ENCODE measurements at regions not wholly inside any gene's neighbourhood (a gene's known extent, or its start where the extent isn't known, plus 50 kb on each side); places are given as distances from the start of the nearest gene placed in this dataset.

DNA sequence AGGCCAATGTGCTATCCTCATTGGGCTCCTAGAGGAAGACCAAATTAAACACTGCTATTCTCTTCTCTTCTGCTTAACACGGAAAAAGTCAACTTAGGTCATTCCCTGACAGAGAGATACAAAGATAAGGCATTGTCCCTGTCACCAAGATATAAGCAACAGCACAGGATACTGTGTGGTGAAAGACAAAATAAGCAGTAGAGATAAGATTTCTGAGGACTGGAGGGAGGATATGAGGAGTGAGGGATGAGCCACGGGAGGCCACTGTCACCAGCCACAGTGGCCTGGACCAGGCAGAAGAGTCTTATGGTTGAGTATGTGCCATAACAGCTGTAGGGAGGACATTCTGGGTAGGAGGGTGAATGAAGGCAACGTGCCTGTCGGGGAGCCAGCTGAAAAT is 54.4 kb upstream of the SLC14A2 start:
- TF ChIP-seq, protein P1, sequence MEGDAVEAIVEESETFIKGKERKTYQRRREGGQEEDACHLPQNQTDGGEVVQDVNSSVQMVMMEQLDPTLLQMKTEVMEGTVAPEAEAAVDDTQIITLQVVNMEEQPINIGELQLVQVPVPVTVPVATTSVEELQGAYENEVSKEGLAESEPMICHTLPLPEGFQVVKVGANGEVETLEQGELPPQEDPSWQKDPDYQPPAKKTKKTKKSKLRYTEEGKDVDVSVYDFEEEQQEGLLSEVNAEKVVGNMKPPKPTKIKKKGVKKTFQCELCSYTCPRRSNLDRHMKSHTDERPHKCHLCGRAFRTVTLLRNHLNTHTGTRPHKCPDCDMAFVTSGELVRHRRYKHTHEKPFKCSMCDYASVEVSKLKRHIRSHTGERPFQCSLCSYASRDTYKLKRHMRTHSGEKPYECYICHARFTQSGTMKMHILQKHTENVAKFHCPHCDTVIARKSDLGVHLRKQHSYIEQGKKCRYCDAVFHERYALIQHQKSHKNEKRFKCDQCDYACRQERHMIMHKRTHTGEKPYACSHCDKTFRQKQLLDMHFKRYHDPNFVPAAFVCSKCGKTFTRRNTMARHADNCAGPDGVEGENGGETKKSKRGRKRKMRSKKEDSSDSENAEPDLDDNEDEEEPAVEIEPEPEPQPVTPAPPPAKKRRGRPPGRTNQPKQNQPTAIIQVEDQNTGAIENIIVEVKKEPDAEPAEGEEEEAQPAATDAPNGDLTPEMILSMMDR (IDR thresholded peaks at IDR 0.05) = no peak
- TF ChIP-seq POLR2A (IDR thresholded peaks at IDR 0.05) = no peak
